ENCODE measurements at regions not wholly inside any gene's neighbourhood (a gene's known extent, or its start where the extent isn't known, plus 50 kb on each side); places are given as distances from the start of the nearest gene placed in this dataset.
A peak's percentile ranks its signal among the peaks of the same experiment; 100 is the strongest.
"Not testable (repeated sequence)": the region's sequence is repeated elsewhere in the genome, so short reads cannot be mapped to it uniquely, and the experiment has no call there.

DNA sequence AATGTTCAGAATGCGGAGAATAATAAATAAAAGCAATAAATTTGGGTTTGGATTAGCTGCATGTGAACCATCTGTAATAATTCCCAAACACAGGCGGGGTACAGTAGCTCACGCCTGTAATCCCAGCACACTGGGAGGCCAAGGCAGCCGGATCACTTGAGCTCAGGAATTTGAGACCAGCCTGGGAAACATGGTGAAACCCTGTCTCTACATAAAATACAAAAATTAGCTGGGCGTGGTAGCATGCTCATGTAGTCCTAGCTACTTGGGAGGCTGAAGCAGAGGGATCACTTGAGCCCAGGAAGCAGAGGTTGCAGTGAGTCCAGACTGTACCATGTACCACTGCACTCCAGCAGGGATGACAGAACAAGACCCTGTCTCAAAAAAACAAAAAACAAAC is 53.9 kb upstream of the KCTD7 start:
- H3K4me3 ChIP-seq (ENCODE audit: low read depth, low read length); H3K4me3 Mint-ChIP-seq; H3K9me3 Mint-ChIP-seq; H3K27me3 ChIP-seq (ENCODE audit: control insufficient read depth, insufficient read depth, low read length); H3K27ac ChIP-seq (ENCODE audit: insufficient read depth, low read length, poor library complexity, severe bottlenecking); H3K4me1 ChIP-seq (ENCODE audit: control insufficient read depth, insufficient read depth, low read length, poor library complexity, severe bottlenecking); H3K27me3 Mint-ChIP-seq; ATAC-seq (ENCODE audit: low read depth in 2 of 2); DNase-seq; H3K9me3 ChIP-seq (ENCODE audit: control insufficient read depth in 2 of 2, low read length in 2 of 2): not testable (repeated sequence)
- Mint-ChIP-seq H3K36me3 (peaks cover 38% of the 10 kb centered on the region), H3K4me1 (peaks cover 26 to 47% (median 41%) of the 10 kb centered on the region in 4 donors), H3K27ac (peak overlapping the region in 1 of 3 donors; percentile 78)
- peaks cover 45% of the 10 kb centered on the region for H3K36me3 ChIP-seq (ENCODE audit: control insufficient read depth, insufficient read depth, low read length)

DNA sequence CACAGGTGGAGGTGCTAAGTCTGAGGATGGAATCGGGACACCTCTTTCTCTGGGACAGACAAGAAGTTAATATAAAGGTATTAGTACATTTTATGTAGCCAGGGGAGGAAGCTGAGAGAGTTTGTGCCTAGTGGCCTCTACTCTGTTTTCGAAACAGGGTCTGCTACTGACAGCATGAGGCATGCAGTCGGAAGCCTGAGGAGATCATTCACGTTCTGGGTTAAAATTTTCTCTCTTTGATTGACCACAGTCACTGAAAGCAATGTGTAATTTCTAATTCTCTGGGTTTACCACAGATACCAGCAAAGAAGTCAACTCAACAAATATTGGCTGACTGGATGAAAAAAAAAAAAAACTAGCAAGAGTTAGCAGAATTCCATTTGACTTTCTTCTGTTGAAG is 53.3 kb upstream of the KCTD7 start:
- peaks cover 32% of the 10 kb centered on the region for H3K36me3 Mint-ChIP-seq
- H3K4me3 Mint-ChIP-seq: peak overlapping the region in 1 of 4 donors; percentile 6
- DNase-seq: no peak
- no peaks in the 10 kb centered on the region for H3K9me3 Mint-ChIP-seq
- Histone ChIP-seq H3K4me3 (ENCODE audit: low read depth, low read length) (no peak overlapping the region), H3K9me3 (ENCODE audit: control insufficient read depth in 2 of 2, low read length in 2 of 2) (no peaks in the 10 kb centered on the region), H3K27me3 (ENCODE audit: control insufficient read depth, insufficient read depth, low read length) (no peaks in the 10 kb centered on the region), H3K36me3 (ENCODE audit: control insufficient read depth, insufficient read depth, low read length) (peaks cover 42% of the 10 kb centered on the region), H3K4me1 (ENCODE audit: control insufficient read depth, insufficient read depth, low read length, poor library complexity, severe bottlenecking) (no peaks in the 10 kb centered on the region), H3K27ac (ENCODE audit: insufficient read depth, low read length, poor library complexity, severe bottlenecking) (no peak overlapping the region)
- no peaks in the 10 kb centered on the region for H3K27me3 Mint-ChIP-seq
- H3K4me1 Mint-ChIP-seq: peaks cover 28 to 48% (median 44%) of the 10 kb centered on the region in 4 donors
- no peak for ATAC-seq (ENCODE audit: low read depth in 2 of 2)
- peak overlapping the region in 1 of 3 donors; percentile 78 for H3K27ac Mint-ChIP-seq

DNA sequence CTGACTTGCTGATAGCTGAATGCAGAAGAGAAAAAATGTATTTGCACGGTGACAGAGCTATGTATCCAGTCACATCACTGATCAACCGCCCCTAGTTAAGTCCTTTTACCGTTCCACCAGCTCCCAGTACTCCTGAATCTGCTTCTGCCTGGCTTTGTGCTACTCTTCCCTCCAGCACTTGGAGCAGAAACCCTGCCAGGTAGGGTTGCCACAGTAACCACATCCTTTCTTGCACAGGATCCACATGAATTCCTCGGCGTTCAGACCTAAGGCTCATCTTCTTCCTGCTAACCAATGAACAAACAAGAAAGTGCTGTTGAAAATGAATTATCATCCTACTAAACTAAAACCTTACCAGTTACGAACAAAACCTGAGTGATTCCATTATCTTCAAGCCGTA is 52.0 kb upstream of the KCTD7 start:
- Mint-ChIP-seq H3K9me3 (no peaks in the 10 kb centered on the region), H3K4me1 (peaks cover 28 to 53% (median 44%) of the 10 kb centered on the region in 4 donors), H3K36me3 (peaks cover 28% of the 10 kb centered on the region), H3K4me3 (no peak overlapping the region), H3K27me3 (no peaks in the 10 kb centered on the region), H3K27ac (peak overlapping the region in 2 of 3 donors; percentile 23 to 31)
- H3K36me3 ChIP-seq (ENCODE audit: control insufficient read depth, insufficient read depth, low read length): peaks cover 36% of the 10 kb centered on the region
- H3K27ac ChIP-seq (ENCODE audit: insufficient read depth, low read length, poor library complexity, severe bottlenecking): no peak overlapping the region
- H3K4me1 ChIP-seq (ENCODE audit: control insufficient read depth, insufficient read depth, low read length, poor library complexity, severe bottlenecking): no peaks in the 10 kb centered on the region
- DNase-seq: no peak
- ATAC-seq (ENCODE audit: low read depth in 2 of 2): no peak
- no peak overlapping the region for H3K4me3 ChIP-seq (ENCODE audit: low read depth, low read length)
- H3K9me3 ChIP-seq (ENCODE audit: control insufficient read depth in 2 of 2, low read length in 2 of 2): no peaks in the 10 kb centered on the region
- H3K27me3 ChIP-seq (ENCODE audit: control insufficient read depth, insufficient read depth, low read length): no peaks in the 10 kb centered on the region

All from CD4-positive, CD25-positive, alpha-beta regulatory T cell (primary cell).